Renal cortex interstitium (tissue), 11 donors: ENCODE measurements at regions not wholly inside any gene's neighbourhood (a gene's known extent, or its start where the extent isn't known, plus 50 kb on each side); places are given as distances from the start of the nearest gene placed in this dataset.

Experiments used
- DNase-seq, 11 donors: peaks; one replicate each; pipeline ENCODE4 v3.0.0-alpha.2; 2013; ENCODE audit warnings: low read depth in 9 of 11, low spot score in 4 of 11; ENCODE audit errors: extremely low read depth in 1 of 11

- DNase-seq, result no peak
Observed at GRCh38 chr10:3016016-3016415, 51.3 kb upstream of the PFKP start.

GRCh38 chr10:3014968-3015367 is 52.4 kb upstream of the PFKP start:
- DNase-seq, result no peak

GRCh38 chr10:3012223-3012622 is 55.1 kb upstream of the PFKP start:
- no peak for DNase-seq

GRCh38 chr10:3010816-3011460 is 56.4 kb upstream of the PFKP start:
- no peak for DNase-seq

- no peak for DNase-seq
Observed at GRCh38 chr10:3010334-3010733, 57.0 kb upstream of the PFKP start.

GRCh38 chr10:3009341-3009740 is 58.0 kb upstream of the PFKP start:
- DNase-seq, result no peak

GRCh38 chr10:3008518-3009195 is 58.7 kb upstream of the PFKP start:
- no peak for DNase-seq

- no peak for DNase-seq
Observed at GRCh38 chr10:3006607-3007006, 60.7 kb upstream of the PFKP start.

- DNase-seq, result no peak
Observed at GRCh38 chr10:3006093-3006492, 61.3 kb upstream of the PFKP start.

GRCh38 chr10:3002304-3002703 is 65.0 kb upstream of the PFKP start:
- no peak for DNase-seq

- DNase-seq, result no peak
Observed at GRCh38 chr10:3000048-3000447, 67.3 kb upstream of the PFKP start.

GRCh38 chr10:2994221-2994961 is 73.0 kb upstream of the PFKP start:
- no peak for DNase-seq

- no peak for DNase-seq
Observed at GRCh38 chr10:2993636-2994035, 73.7 kb upstream of the PFKP start.

- no peak for DNase-seq
Observed at GRCh38 chr10:2992401-2993198, 74.7 kb upstream of the PFKP start.

- no peak for DNase-seq
Observed at GRCh38 chr10:2990764-2991163, 76.6 kb upstream of the PFKP start.

- no peak for DNase-seq
Observed at GRCh38 chr10:2989292-2989947, 77.9 kb upstream of the PFKP start.

- no peak for DNase-seq
Observed at GRCh38 chr10:2987185-2987768, 80.1 kb upstream of the PFKP start.

GRCh38 chr10:2986391-2986801 is 81.0 kb upstream of the PFKP start:
- no peak for DNase-seq

GRCh38 chr10:2985729-2986232 is 81.6 kb upstream of the PFKP start:
- no peak for DNase-seq
